ENCODE measurements at regions not wholly inside any gene's neighbourhood (a gene's known extent, or its start where the extent isn't known, plus 50 kb on each side); places are given as distances from the start of the nearest gene placed in this dataset.

DNA sequence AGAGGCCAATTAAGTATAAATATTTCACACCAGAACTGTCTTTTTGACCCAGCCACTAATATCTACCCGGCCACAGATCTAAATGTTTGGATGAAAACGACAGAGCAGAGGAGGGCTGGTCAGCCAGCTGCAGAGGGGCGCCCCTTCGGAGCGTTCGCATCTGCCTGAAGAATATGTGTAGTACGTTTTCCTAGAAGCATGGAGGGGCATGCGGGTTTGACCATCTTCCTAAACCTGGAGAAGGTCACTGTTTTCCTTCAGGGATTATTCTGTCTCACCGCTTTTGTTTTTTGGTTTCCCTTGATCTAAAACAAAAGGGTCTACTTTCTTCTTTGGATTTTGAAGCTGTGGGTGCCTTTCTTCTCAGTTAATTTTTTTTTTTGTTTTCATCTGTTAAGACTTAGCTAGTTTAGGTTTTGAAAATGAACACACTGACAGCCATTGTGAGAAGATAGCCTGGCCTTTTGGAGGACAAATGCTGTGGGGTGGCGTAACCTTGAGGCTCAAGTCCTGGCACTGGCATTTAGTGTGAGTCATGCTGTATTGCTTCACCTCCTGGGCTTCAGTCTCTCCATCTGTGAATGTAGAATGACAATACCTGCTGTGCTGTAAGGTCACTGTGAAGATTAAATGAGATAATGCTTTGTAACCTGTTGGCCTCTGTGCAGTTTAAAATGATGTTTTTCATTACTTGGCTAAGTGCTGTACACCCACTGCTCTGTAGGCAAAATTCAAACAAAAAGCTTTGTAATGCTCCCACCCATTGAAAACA, 74.1 kb upstream of the IRF2BP2 start:
- DNase-seq = no peak

DNA sequence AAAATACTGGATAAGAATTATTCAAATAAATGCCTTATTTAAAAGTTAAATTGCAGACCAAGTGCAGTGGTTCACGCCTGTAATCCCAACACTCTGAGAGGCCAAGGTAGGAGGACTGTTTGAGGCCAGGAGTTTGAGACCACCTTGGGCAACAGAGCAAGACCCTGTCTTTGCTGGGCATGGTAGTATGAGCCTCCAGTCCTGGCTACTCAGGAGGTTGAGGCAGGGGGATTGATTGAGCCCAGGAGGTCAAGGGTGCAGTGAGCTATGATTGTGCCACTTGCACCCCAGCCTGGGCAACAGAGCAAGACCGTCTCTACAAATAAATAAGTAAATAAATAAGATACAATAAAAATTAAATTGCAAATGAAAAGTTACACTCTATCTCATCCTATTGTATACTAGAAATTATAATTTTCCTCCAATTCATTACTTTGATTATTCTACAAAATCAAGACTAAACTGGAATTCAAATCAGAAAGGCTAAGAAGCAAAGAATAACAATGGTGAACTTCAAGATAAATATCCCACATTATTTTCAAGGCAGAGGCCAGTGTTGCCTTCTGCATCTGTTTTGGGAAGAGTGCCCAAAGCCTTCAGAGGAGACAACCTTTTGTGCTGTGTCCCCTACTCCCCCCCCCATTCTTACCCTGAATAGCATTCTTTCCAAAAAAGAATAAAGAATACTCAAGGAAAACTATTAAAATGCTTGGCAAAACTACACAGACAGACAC, 73.3 kb upstream of the IRF2BP2 start:
- DNase-seq = no peak

DNA sequence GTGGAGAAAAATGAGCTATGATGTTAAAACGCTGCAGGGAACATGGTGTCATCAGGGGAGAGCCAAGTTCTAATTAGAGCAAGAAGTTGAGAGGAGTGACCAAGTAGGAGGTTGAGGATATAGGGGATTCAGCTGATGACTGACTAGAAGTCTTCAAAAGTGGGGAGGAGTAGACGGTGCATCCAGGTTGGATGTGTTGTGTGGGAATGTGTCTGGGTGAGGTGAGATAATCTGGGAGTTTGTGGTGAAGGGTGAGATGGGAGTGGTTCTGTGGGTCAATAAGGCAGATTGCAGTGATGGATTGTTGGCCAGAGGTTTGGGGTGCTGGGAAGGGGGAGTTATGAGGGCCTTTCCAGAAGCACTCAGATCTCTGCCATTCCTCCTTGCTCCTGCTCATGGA, 72.0 kb upstream of the IRF2BP2 start:
- DNase-seq = no peak

DNA sequence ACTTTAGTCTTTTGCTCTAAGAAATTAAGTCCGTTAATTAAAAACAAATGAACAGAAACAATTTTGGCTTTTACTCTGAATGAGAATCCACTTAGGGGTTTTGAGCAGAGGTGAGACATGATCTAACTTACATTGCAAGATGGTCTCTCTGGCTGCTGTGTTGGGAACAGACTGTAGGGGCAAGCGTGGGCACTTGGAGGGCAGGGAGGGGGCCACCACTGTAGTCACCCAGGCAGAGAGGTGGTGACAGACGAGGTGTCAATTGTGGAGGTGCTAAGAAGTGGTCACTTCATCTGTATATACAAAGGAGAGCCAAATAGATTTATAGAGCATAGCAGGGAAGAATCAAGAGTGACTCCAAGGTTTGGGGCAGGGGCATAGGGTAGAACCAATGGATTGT, 71.1 kb upstream of the IRF2BP2 start:
- no peak for DNase-seq

DNA sequence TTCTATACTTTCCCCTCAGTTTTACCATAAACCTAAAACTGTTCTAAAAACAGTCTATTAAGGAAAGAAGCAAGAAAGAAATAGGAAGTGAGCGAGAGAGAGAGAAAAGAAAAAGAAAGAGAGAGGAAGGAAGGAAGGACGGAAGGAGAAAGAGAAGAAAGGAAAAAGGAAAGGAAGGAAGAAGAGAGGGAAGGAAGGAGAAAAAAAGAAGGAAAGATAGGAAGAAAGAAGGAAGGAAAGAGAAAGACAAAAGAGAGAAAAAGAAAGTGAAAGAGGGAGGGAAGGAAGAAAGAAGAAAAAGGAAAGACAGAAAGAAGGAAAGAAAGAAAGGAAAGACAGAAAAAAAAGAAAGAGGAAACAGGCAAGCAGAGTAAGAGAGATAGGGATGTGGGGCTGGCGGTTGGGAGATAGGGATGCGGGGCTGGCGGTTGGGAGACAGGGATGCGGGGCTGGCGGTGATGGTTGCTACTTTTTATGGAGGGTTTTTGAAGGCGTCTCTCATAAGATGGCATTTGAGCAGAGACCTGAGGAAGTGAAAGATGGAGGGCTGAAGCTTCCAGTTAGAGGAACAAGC, 70.4 kb upstream of the IRF2BP2 start:
- DNase-seq = no peak

DNA sequence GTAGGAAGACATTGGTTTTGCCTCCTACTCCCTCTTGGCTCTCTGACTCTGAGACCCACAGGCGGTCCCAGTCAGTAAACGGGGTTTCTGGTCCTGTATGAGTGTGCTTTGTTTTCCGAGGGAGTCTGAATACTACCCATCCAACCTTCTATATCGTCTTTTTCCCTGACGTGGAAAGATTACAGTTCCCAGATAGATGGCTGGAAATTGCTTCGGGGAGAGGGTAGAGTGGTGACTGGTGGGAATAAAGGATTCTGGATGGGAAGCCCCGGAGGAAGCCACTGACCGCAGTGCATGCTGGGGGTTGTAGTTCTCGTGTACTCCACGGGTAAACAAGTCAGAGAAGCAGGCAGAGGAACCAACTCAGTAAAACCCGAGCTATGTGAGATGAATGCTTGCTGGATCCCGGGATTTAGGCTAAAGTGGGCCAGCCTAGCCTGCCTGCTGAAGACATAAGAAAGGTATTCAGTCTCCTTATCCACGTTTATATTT, 66.2 kb upstream of the IRF2BP2 start:
- DNase-seq = peak; percentile 14

DNA sequence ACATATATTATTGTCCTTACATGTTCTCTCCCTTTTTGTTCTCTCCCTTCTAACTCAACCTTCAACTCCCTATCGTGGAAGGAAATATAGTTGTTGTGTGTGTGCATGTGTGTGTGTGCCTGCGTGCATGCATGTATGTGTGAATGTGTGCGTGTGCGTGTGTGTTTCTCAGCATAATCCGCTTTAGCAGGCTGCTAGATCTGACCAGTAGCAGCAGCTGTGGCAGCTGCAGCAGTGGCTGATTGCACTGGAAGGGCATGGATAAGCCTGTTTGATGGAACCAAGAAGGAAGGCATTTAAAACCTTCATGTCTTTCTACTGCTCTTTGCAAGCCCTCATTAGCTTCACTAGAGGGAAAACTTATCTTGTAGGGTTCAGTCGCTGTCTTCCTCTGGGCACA, 65.6 kb upstream of the IRF2BP2 start:
- no peak for DNase-seq

DNA sequence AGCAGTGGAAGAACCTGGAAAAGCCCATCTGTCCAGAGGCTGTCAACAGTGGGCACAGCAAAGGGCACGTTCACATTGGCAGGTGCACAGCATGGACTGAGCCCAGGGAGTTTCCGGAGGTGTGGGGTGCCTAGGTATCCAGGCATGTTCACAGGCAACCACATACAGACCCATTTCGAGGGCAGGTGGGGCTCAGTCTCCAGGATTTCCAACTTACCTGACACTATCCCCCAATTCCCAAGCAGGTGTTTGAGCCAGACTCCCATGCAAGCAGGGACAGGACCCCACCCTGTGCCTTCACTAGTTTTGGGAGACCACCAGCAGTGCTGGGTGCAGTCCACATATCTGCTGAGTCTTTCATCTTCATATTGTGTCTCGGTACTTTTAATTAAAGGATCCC, 65.0 kb upstream of the IRF2BP2 start:
- DNase-seq = no peak

DNA sequence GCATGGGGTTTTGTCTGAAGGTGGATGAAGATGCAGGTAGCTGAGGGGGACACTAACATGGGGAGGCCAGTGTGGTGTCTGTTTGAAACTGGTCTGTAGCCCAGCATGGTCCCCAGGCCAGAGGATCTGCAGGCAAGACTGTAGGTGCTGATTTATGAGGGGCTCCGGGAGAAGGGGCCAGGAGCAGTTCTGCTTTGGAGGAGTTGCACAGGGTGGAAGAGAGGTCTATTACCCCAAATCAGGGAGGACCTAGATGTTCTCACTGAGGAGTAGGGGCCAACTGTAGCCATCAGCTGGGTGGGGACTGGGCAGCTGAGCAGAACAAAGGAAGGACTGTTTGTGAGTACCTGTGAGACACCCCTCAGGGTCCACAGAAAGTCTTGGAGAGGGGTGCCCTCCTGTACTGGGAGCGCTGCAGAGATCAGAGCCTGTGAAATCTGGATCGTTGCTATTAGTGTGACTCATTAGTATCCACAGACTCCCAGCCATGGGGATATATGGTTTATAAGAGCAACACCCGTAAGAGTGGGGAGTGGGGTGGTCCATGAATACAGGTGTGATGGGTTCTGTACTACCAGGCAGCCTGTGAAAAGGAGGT, 64.3 kb upstream of the IRF2BP2 start:
- no peak for DNase-seq

DNA sequence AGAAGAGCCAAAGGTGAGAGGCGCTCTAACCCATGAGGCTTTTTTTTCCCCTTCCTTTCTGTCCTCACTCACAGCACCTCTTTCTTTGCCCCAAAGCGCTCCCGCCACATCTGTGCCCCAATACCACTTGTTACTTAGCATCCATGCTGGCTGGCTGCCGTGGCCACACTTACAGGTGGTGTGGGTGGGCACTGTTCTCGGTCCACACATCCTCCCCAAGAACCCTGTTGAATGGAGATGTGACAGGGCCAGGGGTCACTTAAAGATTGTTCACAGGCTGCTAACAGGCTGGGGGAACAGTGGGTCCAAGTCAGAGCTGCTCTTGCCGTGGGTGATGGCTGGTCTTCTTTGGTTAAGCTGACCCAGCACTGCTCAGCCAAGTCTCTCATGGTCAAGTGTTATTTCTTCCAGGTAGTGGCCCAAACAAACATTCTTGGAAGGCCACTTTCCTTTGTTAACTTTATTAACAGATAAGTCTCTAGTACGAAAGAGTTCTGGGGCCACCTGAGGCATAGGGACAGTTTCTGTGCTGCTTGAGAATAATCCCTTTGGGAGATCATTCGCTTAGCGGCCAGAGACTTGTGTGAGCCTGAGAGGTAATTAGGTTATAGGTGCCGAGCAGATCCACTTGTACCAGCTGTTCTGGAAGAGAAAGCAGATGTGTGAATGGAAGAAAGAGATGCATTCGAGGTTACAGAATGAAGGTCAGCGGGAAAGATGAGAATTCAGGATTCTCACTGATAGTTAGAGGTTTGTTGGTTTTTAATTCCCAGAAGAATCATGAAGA, 62.6 kb upstream of the IRF2BP2 start:
- DNase-seq = no peak

DNA sequence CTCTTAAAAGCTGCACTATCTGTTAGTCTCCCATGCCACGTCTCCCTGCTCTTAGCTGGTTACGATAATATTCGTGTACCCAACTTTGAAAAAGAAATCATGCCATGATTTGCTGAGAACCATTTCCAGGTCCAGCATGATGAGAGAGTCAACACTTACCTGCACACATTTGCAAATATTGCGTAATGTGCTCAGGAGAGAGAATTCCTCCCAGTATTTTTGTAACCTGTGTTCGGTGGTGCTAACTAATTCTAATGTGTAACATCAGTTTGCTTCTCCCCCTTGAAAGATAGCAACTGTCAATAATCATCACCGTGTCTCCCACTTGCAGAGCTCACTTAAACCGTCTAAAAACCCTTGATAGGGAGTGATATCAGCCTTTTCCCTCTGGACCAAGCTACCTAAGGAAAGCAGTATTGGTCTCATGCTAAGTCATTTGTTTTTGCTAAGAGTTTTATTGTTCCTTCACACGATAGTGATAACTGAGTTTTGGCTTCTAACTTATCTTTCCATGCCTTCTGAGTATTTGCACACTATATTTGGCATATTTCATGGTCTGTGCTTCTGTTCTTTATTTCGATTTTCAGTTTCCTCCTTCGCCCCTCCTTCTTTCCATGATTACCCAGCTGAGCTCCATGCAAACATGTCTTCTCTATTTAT, 61.1 kb upstream of the IRF2BP2 start:
- no peak for DNase-seq

DNA sequence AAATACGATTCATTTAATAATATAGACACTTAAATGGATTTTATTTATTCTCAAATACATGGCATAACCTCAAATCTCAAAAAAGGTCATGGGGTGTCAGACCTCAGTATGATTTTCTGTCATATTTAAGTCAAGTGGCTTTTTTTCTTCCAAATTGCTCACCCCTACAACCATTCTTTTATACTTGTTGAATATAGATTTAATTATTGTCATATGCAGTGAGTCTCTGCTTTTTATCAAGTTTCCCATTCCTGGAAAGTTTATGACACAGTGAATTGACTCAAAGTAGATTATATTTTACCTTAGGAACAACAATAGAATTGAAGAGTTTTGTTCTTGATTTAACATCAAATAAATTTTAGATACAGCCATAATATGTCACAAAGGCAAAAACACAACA, 59.5 kb upstream of the IRF2BP2 start:
- no peak for DNase-seq

DNA sequence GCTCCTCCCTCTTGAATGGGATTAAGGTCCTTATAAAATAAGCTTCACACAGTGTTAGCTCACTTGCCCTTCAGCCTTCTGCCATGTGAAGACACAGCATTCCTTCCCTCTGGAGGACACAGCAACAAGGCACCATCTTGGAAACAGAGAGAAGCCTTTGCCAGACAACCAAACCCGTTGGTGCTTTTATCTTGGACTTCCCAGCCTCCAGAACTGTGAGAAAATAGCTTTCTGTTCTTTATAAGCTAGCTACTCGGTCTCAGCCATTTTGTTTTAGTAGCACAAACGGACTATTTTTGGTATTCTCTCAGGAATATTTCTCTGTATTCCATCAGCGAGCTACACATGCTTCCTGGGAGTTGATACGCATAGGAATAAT, 58.6 kb upstream of the IRF2BP2 start:
- DNase-seq = no peak

DNA sequence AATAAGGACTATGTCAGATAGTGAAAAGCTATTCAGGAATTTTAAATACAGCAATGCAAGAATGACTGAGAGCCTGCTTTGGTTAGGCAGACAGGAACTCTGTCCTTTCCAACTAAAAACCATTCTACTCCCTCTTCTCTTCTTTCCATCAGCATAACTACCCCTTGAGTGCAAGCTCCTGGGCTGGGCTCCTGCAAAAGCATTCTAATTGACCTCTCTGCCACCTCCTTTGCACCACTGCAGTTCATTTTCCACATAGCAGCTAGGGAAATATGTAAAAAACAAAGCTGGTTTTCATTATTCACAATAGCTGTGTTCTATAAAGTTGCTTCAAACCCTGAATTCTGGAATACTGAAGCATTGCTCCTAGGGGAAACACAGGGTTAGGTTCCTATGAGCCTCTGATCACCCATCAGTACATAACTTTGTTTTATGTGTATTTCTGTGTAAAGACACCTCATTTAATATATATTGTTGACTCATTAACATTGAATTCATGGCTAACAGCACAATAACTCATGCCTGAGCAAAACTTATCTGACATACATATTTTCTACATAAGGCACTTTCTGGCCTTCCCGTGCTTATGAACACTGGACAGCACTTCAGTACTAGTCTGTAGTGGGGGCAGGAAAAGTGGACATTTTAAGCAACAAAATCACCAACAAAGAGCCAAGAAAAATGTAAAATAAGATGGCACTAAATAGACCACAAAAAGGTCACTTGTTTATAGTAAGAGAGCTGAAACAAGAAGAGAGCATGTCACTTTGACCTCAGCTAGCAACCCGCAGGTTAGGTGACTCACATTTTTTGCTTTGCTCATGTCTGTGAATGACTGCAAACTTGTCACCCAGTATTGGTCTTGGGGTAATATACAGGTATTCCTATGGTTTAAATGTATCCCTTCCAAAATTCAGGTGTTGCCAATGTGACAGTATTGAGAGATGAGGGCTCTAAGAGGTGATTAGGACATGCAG, 57.9 kb upstream of the IRF2BP2 start:
- DNase-seq = no peak

DNA sequence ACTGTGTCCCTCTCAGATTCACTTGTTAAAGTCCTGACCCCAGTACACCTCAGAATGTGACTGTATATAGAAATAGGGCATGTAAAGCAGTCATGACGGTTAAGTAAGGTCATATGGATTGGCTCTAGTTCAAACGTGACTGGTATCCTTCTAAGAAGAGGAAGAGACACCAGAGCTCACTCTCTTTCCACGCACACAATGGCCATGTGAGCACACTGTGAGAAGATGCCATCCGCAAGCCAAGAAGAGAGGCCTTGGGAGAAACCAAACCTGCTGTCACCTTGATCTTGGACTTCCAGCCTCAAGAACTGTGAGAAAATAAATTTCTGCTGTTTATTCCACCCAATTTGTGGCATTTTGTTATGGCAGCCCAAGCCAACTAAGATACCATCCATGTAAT, 56.8 kb upstream of the IRF2BP2 start:
- DNase-seq = no peak

DNA sequence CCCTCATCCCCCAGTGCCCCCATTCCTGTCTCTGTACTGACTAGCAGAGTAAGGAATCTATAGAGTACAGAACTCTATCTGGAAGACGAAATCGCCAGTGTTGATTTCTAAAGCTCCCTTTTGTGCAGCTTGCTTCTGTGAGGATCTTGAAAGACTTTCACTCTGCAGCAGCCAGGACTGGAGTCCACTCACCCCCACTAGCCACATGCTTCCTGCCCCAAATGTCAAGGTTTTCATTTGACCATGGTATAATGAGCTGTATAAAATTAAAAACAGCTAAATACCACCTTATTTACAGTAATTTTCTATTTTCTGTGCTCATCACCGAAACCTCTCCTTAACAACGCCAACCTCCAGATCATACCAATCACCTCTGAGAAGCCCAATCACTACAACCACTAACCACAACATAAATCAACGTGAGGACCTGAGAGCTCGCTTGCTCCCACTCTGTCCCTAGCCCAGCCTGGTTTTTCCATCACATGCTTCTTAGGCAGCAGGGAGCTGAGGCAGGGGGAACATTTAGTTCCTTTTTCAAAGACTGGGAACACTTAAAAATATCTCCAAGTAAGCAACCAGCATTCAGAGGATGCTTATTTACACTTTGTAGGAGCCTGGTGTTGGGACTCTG, 56.1 kb upstream of the IRF2BP2 start:
- DNase-seq = no peak

DNA sequence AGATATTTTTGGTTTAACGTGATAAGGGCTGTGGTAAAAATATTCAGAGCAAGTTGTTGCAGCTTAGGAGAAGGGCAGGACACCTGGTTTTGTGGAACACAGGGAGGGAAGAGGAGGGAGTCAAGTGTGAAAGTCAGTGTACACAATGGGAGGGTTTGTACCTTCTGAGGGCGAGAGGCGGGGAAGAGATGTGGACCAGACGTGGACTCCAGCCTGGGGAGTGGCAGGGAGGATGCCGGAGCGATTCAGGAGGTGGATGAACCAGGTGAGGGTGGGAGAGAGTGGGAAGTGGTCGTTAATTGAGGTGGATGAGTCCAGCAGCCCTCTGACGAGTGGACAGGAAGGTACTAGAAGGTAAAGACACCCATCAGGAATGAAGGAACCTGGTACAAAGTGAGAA, 52.2 kb upstream of the IRF2BP2 start:
- no peak for DNase-seq

DNA sequence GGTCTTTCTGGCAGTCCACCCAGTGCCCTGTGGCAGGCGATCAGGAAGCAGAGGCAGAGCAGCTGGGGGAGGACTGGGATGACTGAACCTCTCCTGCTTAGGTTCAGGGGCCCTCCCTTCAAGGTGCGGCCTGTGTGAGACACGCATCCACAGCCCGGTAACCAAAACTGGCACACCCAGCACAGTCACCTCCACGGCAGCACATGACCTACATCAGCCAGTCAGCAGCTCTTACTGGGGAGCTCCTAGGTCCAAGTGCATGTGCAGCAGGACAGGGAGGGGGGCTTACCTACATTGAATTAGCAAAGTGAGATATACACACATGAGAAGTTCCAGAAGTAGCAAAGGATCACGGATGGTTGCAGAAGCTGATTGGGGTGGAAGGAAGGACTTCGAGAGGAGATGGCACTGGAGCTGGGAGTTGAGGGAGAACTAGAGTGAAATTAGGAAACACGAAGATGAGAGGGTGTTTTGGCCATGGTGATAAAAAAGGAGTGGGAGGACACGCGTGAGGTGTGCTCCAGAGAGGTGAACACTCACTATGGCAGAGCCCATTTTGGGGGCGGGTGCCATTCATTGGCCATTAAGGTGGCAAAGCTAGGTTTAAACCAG, 51.4 kb upstream of the IRF2BP2 start:
- no peak for DNase-seq

DNA sequence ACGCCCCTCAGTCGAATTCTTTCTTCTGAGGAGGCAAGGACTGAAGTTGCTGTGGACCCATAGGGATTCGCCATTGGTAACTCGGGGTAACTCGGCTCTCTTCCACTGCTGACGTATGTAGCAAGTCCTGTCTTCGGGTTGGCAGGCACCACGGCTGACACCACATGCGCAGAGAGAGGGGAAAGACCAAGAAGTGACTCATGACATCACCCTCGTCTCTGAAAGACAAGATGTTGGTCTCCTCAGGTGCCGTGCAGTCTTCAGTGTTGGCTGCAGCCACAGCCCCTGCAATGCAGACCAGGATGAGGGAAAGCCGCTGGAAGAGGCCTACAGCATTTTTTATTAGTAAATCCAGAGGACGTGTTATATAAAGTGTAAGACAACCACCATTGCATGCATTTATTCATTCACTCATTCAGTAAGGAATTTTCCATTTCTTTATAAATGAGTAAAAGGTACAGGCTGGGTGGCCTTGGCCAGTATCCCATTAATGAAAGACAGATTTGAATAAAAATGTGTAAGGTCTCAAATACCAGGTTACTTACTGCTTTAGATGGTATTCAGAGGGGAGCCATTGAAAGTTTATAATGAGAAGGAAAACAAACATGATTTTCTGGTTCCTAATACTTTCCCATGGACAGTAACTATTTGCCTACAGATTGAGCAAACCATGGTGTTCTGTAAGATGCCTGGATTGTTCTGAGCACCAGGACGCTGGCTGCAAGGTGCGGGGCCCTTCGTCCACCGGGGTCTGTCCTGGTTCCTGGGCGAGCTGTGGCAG, 50.7 kb upstream of the IRF2BP2 start:
- DNase-seq = no peak
